OCI-LY7 (cell line): ENCODE measurements at regions not wholly inside any gene's neighbourhood (a gene's known extent, or its start where the extent isn't known, plus 50 kb on each side); places are given as distances from the start of the nearest gene placed in this dataset.

Experiments
- BruUV-seq: library from RNA; stranded (reverse); fragments of 400-500 nt; replicated peaks from 2 replicates; lab custom pipeline; 2021; lab: Mats Ljungman, UMichigan
- CTCF ChIA-PET: fragments of 300-600 bp; sonication (Branson Sonifier 250); formaldehyde crosslinking; loops from one replicate; lab custom pipeline; 2022; ENCODE audit warnings: antibody characterized with exemption; ENCODE audit not compliant: unreplicated experiment; lab: Charles Lee
- POLR2A ChIA-PET: fragments of 300-600 bp; sonication (Branson Sonifier 250); formaldehyde crosslinking; loops from one replicate; lab custom pipeline; 2022; ENCODE audit warnings: antibody characterized with exemption; lab: Charles Lee
- DNase-seq: peaks from one replicate; pipeline ENCODE4 v3.0.0-alpha.2; 2015; ENCODE audit warnings: low spot score
- H2AFZ ChIP-seq: fragments of 200-600 bp; sonication (generic), shearing (Covaris generic); 2 replicates; pipeline ENCODE4 v1.6.1; 2014; ENCODE audit warnings: mild to moderate bottlenecking, antibody characterized with exemption, low read length, moderate library complexity
- H3K27ac ChIP-seq: fragments of 200-600 bp; sonication (generic); 2 replicates; pipeline ENCODE4 v1.5.1; 2014; ENCODE audit warnings: mixed run types, low read depth, mild to moderate bottlenecking, moderate library complexity, low read length, inconsistent platforms; ENCODE audit not compliant: poor library complexity, severe bottlenecking
- H3K36me3 ChIP-seq: fragments of 200-600 bp; sonication (generic); 2 replicates; pipeline ENCODE4 v1.6.1; 2014; ENCODE audit warnings: mild to moderate bottlenecking, antibody characterized with exemption, low read length, moderate library complexity, mixed read lengths; ENCODE audit not compliant: insufficient read depth
- H3K4me1 ChIP-seq: fragments of 200-600 bp; sonication (generic); 2 replicates; pipeline ENCODE4 v1.5.1; 2014; ENCODE audit warnings: mild to moderate bottlenecking, low read length; ENCODE audit not compliant: insufficient read depth, poor library complexity, severe bottlenecking
- H3K4me2 ChIP-seq: fragments of 200-600 bp; sonication (generic); 2 replicates; pipeline ENCODE4 v1.6.1; 2014; ENCODE audit warnings: mild to moderate bottlenecking, low read length
- H3K4me3 ChIP-seq: fragments of 200-600 bp; sonication (generic); 2 replicates; pipeline ENCODE4 v1.5.1; 2014; ENCODE audit warnings: mild to moderate bottlenecking, low read depth, low read length; ENCODE audit not compliant: poor library complexity, severe bottlenecking
- H3K79me2 ChIP-seq: fragments of 200-600 bp; sonication (generic); 2 replicates; pipeline ENCODE4 v1.6.1; 2016; ENCODE audit warnings: low read depth, mild to moderate bottlenecking, low read length, moderate library complexity, mixed read lengths; ENCODE audit not compliant: insufficient read depth
- H3K9me2 ChIP-seq: fragments of 200-600 bp; sonication (generic); 2 replicates; pipeline ENCODE4 v1.6.1; 2016; ENCODE audit warnings: mild to moderate bottlenecking, low read length, mixed read lengths; ENCODE audit not compliant: insufficient read depth
- H3K9me3 ChIP-seq: fragments of 200-600 bp; sonication (generic); 2 replicates; pipeline ENCODE4 v1.6.1; 2014; ENCODE audit warnings: mild to moderate bottlenecking, mixed run types, low read length, mixed read lengths
- H4K20me1 ChIP-seq: fragments of 200-600 bp; sonication (generic); 2 replicates; pipeline ENCODE4 v1.6.1; 2014; ENCODE audit warnings: mild to moderate bottlenecking, antibody characterized with exemption, low read length, moderate library complexity, mixed read lengths; ENCODE audit not compliant: insufficient read depth
- EZH2phosphoT487 ChIP-seq: fragments of 200-600 bp; sonication (generic); IDR thresholded peaks from 2 replicates; pipeline ENCODE4 v1.6.1; 2018; ENCODE audit warnings: low read depth, borderline replicate concordance, mild to moderate bottlenecking, mixed run types, antibody characterized with exemption, low read length, moderate library complexity, mixed read lengths
- intact Hi-C: fragments of 100-400 bp; cut with micrococcal nuclease; formaldehyde crosslinking; loops from one replicate; pipeline ENCODE4 v1.10.0; 2022; ENCODE audit not compliant: unreplicated experiment
- TF ChIP-seq, protein P1 (sequence below): fragments of 200-600 bp; sonication (generic); conservative IDR thresholded peaks from 2 replicates; pipeline ENCODE4 v1.5.1; 2014; ENCODE audit warnings: mild to moderate bottlenecking, antibody characterized with exemption, low read length, moderate library complexity, mixed read lengths

DNA sequence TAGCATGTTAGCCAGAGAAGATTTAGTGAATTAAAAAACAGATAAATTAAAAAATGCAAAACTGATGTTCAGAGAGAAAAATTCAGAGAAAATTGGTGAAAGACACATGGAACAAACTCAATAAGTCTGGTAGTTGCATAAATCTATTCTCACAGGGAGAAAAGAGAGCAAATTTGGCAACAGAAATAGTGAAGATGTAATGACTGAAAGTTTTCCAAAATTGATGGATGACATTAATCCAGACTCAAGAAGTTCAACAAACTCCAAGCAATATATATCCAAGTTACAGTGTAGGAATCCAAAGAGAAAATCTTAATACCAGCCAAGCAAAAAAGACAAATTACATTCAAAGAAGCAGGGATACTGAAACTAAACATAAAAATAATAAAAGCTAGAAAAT, 302.7 kb upstream of the ARPP21 start:
- H2AFZ ChIP-seq: no peak overlapping the region
- no peak overlapping the region for H3K4me3 ChIP-seq
- H3K4me1 ChIP-seq: no peaks in the 10 kb centered on the region
- DNase-seq: no peak
- no peaks in the 10 kb centered on the region for H3K36me3 ChIP-seq
- H3K4me2 ChIP-seq: no peak overlapping the region
- ChIA-PET CTCF (no interaction called here), POLR2A (no interaction called here)
- intact Hi-C loops: no loop called here
- no peaks in the 10 kb centered on the region for H4K20me1 ChIP-seq
- no peaks in the 10 kb centered on the region for H3K9me3 ChIP-seq
- no peak overlapping the region for H3K27ac ChIP-seq
- BruUV-seq: no TSS peak
- no peaks in the 10 kb centered on the region for H3K9me2 ChIP-seq
- H3K79me2 ChIP-seq: no peaks in the 10 kb centered on the region
- TF ChIP-seq, protein P1, sequence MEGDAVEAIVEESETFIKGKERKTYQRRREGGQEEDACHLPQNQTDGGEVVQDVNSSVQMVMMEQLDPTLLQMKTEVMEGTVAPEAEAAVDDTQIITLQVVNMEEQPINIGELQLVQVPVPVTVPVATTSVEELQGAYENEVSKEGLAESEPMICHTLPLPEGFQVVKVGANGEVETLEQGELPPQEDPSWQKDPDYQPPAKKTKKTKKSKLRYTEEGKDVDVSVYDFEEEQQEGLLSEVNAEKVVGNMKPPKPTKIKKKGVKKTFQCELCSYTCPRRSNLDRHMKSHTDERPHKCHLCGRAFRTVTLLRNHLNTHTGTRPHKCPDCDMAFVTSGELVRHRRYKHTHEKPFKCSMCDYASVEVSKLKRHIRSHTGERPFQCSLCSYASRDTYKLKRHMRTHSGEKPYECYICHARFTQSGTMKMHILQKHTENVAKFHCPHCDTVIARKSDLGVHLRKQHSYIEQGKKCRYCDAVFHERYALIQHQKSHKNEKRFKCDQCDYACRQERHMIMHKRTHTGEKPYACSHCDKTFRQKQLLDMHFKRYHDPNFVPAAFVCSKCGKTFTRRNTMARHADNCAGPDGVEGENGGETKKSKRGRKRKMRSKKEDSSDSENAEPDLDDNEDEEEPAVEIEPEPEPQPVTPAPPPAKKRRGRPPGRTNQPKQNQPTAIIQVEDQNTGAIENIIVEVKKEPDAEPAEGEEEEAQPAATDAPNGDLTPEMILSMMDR: no peak
- TF ChIP-seq EZH2phosphoT487: no peak

DNA sequence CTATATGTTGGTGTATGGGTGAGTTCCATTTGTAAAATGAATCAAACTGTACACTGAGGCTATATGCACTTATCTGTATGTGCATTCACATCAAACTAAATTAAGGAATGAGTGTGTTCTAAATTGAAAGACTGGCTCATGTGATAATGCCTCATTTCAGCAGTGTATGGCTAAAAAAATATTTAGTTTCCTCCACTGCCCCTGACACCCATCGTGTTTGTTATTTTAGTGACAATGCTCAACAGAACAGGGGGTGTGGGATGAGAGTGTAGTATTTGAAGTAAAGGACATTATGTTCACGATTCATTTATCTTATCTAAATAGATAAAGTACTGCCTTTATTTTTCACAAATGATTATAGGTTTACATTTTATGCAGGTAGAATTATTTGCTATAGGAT, 301.1 kb upstream of the ARPP21 start:
- ChIA-PET POLR2A (interaction anchor here (1.0 kb wide), 1 partner anchor 8 kb away, joined by 3 read pairs; no protein-coding TSS in a partner anchor), CTCF (no interaction called here)
- no TSS peak for BruUV-seq
- Histone ChIP-seq H2AFZ (no peak overlapping the region), H3K79me2 (no peaks in the 10 kb centered on the region), H3K4me3 (no peak overlapping the region), H3K36me3 (no peaks in the 10 kb centered on the region), H3K9me2 (no peaks in the 10 kb centered on the region), H3K9me3 (no peaks in the 10 kb centered on the region), H4K20me1 (no peaks in the 10 kb centered on the region), H3K4me2 (no peak overlapping the region), H3K27ac (no peak overlapping the region), H3K4me1 (no peaks in the 10 kb centered on the region)
- no peak for DNase-seq
- intact Hi-C loops: no loop called here
- TF ChIP-seq EZH2phosphoT487: no peak
- TF ChIP-seq, protein P1: no peak

DNA sequence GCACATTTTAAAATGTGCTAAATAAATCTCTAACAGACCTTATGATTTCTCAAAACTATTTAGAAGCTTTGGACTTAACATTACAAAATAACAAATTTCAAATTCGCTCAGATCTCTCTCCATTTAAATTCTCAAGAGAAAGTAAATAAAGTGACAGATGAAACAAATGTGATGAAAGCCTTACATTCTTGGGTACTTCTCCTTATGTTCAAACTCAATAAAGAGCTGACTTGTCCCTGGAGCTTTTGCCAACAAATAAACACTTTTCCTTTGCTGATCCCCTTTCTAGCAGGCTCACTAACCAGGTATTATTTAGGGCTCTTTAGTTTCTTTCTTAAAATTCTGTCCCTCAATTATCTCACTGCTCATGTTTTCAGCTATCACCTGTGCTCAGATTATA, 259.1 kb upstream of the ARPP21 start:
- DNase-seq: no peak
- Histone ChIP-seq H3K9me2 (no peaks in the 10 kb centered on the region), H3K27ac (no peak overlapping the region), H3K4me1 (no peaks in the 10 kb centered on the region), H2AFZ (no peak overlapping the region), H3K4me3 (no peak overlapping the region), H3K36me3 (no peaks in the 10 kb centered on the region), H3K79me2 (no peaks in the 10 kb centered on the region), H3K4me2 (no peak overlapping the region), H4K20me1 (no peaks in the 10 kb centered on the region), H3K9me3 (no peaks in the 10 kb centered on the region)
- intact Hi-C loops: no loop called here
- ChIA-PET CTCF (no interaction called here), POLR2A (no interaction called here)
- TF ChIP-seq EZH2phosphoT487: no peak
- TF ChIP-seq, protein P1: no peak
- BruUV-seq: no TSS peak
